ENCODE measurements at regions not wholly inside any gene's neighbourhood (a gene's known extent, or its start where the extent isn't known, plus 50 kb on each side); places are given as distances from the start of the nearest gene placed in this dataset.

GRCh38 chr22:48746789-48747425 lies 1080.8 kb downstream of the BRD1 start:
- DNase-seq (ENCODE audit: low spot score): no peak

- no peak for DNase-seq (ENCODE audit: low spot score)
Observed at GRCh38 chr22:48745842-48746788, 1081.6 kb downstream of the BRD1 start.

GRCh38 chr22:48744967-48745841 lies 1082.5 kb downstream of the BRD1 start:
- DNase-seq (ENCODE audit: low spot score): no peak

- DNase-seq (ENCODE audit: low spot score): no peak
Observed at GRCh38 chr22:48744283-48744641, 1083.4 kb downstream of the BRD1 start.

GRCh38 chr22:48743601-48744282 lies 1083.9 kb downstream of the BRD1 start:
- DNase-seq (ENCODE audit: low spot score): no peak

GRCh38 chr22:48742556-48743343 lies 1084.9 kb downstream of the BRD1 start:
- no peak for DNase-seq (ENCODE audit: low spot score)

GRCh38 chr22:48742191-48742555 lies 1085.5 kb downstream of the BRD1 start:
- no peak for DNase-seq (ENCODE audit: low spot score)

GRCh38 chr22:48741540-48741939 lies 1086.1 kb downstream of the BRD1 start:
- no peak for DNase-seq (ENCODE audit: low spot score)

GRCh38 chr22:48740731-48741405 lies 1086.8 kb downstream of the BRD1 start:
- no peak for DNase-seq (ENCODE audit: low spot score)

- DNase-seq (ENCODE audit: low spot score): no peak
Observed at GRCh38 chr22:48740086-48740730, 1087.5 kb downstream of the BRD1 start.

- DNase-seq (ENCODE audit: low spot score): no peak
Observed at GRCh38 chr22:48739348-48740085, 1088.2 kb downstream of the BRD1 start.

GRCh38 chr22:48738204-48738980 lies 1089.3 kb downstream of the BRD1 start:
- DNase-seq (ENCODE audit: low spot score): no peak

- no peak for DNase-seq (ENCODE audit: low spot score)
Observed at GRCh38 chr22:48737461-48738203, 1090.0 kb downstream of the BRD1 start.

- DNase-seq (ENCODE audit: low spot score): no peak
Observed at GRCh38 chr22:48736593-48737460, 1090.8 kb downstream of the BRD1 start.

- no peak for DNase-seq (ENCODE audit: low spot score)
Observed at GRCh38 chr22:48734961-48735360, 1092.7 kb downstream of the BRD1 start.

- no peak for DNase-seq (ENCODE audit: low spot score)
Observed at GRCh38 chr22:48734359-48734758, 1093.3 kb downstream of the BRD1 start.

Measured in AG08395 (cell line).